ENCODE measurements at regions not wholly inside any gene's neighbourhood (a gene's known extent, or its start where the extent isn't known, plus 50 kb on each side); places are given as distances from the start of the nearest gene placed in this dataset.
"Not testable (repeated sequence)": the region's sequence is repeated elsewhere in the genome, so short reads cannot be mapped to it uniquely, and the experiment has no call there.

- Histone ChIP-seq H3K27ac (no peak overlapping the region), H3K27me3 (no peaks in the 10 kb centered on the region), H3K4me3 (no peak overlapping the region), H3K4me1 (no peaks in the 10 kb centered on the region), H3K36me3 (replicated peaks in 1 of 2; ENCODE audit: insufficient read depth in 1 of 2, low read depth in 2 of 2) (no peaks in the 10 kb centered on the region), H3K9me3 (no peaks in the 10 kb centered on the region)
- WGBS, 2 donors: 45 to 62% methylated on average over 7 to 17 of the region's 17 CpGs
- ATAC-seq (no peak), DNase-seq (peak in 1 of 4 donors; percentile 6)
- intact Hi-C loops (cut with DNase I): no loop called here
- TF ChIP-seq POLR2A (IDR thresholded peaks at IDR 0.05) (no peak), CTCF (IDR thresholded peaks at IDR 0.05) (no peak)
Measured at GRCh38 chr2:239819091-239819973, 205.8 kb downstream of the NDUFA10 start.

GRCh38 chr2:239818531-239819011, 206.6 kb downstream of the NDUFA10 start:
- DNase-seq: peak in 1 of 4 donors; percentile 4
- no peaks in the 10 kb centered on the region for H3K36me3 ChIP-seq (replicated peaks in 1 of 2; ENCODE audit: insufficient read depth in 1 of 2, low read depth in 2 of 2)
- H3K9me3 ChIP-seq: no peaks in the 10 kb centered on the region
- H3K27me3 ChIP-seq: no peaks in the 10 kb centered on the region
- no peak overlapping the region for H3K4me3 ChIP-seq
- ATAC-seq: no peak
- TF ChIP-seq CTCF (IDR thresholded peaks at IDR 0.05) (no peak), POLR2A (IDR thresholded peaks at IDR 0.05) (no peak)
- H3K27ac ChIP-seq: no peak overlapping the region
- H3K4me1 ChIP-seq: no peaks in the 10 kb centered on the region
- intact Hi-C loops (cut with DNase I): no loop called here
- WGBS, 2 donors: 61 to 71% methylated on average over 9 of the region's 9 CpGs

GRCh38 chr2:239818086-239818485, 207.1 kb downstream of the NDUFA10 start:
- intact Hi-C loops (cut with DNase I): no loop called here
- Histone ChIP-seq H3K27ac (no peak overlapping the region), H3K9me3 (no peaks in the 10 kb centered on the region), H3K4me3 (no peak overlapping the region), H3K36me3 (replicated peaks in 1 of 2; ENCODE audit: insufficient read depth in 1 of 2, low read depth in 2 of 2) (no peaks in the 10 kb centered on the region), H3K27me3 (no peaks in the 10 kb centered on the region), H3K4me1 (no peaks in the 10 kb centered on the region)
- DNase-seq (no peak), ATAC-seq (no peak)
- WGBS, 2 donors: 70 to 82% methylated on average over 4 to 5 of the region's 5 CpGs
- TF ChIP-seq CTCF (IDR thresholded peaks at IDR 0.05): no peak
- no peak for TF ChIP-seq POLR2A (IDR thresholded peaks at IDR 0.05)

GRCh38 chr2:239817468-239818031, 207.6 kb downstream of the NDUFA10 start:
- H3K9me3 ChIP-seq; H3K36me3 ChIP-seq (replicated peaks in 1 of 2; ENCODE audit: insufficient read depth in 1 of 2, low read depth in 2 of 2); H3K27ac ChIP-seq; DNase-seq; H3K4me1 ChIP-seq; intact Hi-C loops (cut with DNase I); H3K4me3 ChIP-seq; H3K27me3 ChIP-seq; ATAC-seq: not testable (repeated sequence)
- WGBS, 2 donors: 67 to 74% methylated on average over 7 to 8 of the region's 8 CpGs

- intact Hi-C loops (cut with DNase I): no loop called here
- 61 to 66% methylated on average over 17 of the region's 17 CpGs for WGBS, 2 donors
- no peak for TF ChIP-seq POLR2A (IDR thresholded peaks at IDR 0.05)
- no peak for TF ChIP-seq CTCF (IDR thresholded peaks at IDR 0.05)
Measured at GRCh38 chr2:239816576-239817467, 208.3 kb downstream of the NDUFA10 start.

More at GRCh38 chr2:239816576-239817467, 208.3 kb downstream of the NDUFA10 start:
- DNase-seq: peak in 1 of 4 donors; percentile 5
- H3K27ac ChIP-seq: no peak overlapping the region
- H3K36me3 ChIP-seq (replicated peaks in 1 of 2; ENCODE audit: insufficient read depth in 1 of 2, low read depth in 2 of 2): no peaks in the 10 kb centered on the region
- no peaks in the 10 kb centered on the region for H3K9me3 ChIP-seq
- no peaks in the 10 kb centered on the region for H3K4me1 ChIP-seq
- no peak for ATAC-seq
- no peak overlapping the region for H3K4me3 ChIP-seq
- H3K27me3 ChIP-seq: no peaks in the 10 kb centered on the region
